OCI-LY3 (cell line): ENCODE measurements at regions not wholly inside any gene's neighbourhood (a gene's known extent, or its start where the extent isn't known, plus 50 kb on each side); places are given as distances from the start of the nearest gene placed in this dataset.

Experiments used
- CTCF ChIP-seq: fragments of 200-600, 300-600 bp; sonication (generic); IDR thresholded peaks from 2 replicates; pipeline ENCODE4 v1.5.1; 2014; ENCODE audit warnings: antibody characterized with exemption, low read length, low read depth
- EZH2phosphoT487 ChIP-seq: fragments of 200-600 bp; shearing (Covaris generic); IDR thresholded peaks from 2 replicates; pipeline ENCODE4 v1.6.1; 2018; ENCODE audit warnings: antibody characterized with exemption, mixed run types, low read depth

DNA sequence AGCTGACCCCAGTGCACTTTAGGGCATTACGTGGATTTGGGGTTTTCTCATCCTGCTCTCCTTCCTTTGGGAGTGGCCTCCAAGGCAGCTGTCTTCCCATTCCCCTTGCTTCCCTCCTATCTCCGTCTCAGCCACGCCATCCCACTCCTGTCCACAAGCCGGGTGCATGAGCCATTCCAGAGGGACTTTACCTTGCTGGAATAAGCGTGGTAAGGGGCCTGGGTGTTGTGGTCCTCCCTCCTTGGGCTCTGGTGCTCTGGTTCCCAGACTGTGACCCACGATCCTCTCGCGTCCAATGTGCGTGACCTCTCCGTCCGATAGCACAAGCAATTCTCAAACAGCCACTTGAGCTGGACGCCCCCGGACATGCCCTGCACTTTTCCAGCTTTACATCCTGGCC lies 60.6 kb upstream of the NKX2-2 start:
- TF ChIP-seq CTCF: no peak
- no peak for TF ChIP-seq EZH2phosphoT487
